ENCODE measurements at regions not wholly inside any gene's neighbourhood (a gene's known extent, or its start where the extent isn't known, plus 50 kb on each side); places are given as distances from the start of the nearest gene placed in this dataset.

GRCh38 chr16:55992551-55992950, 117.4 kb upstream of the CES5A start:
- 0% methylated on average over 1 of the region's 1 CpG for WGBS (ENCODE audit: insufficient coverage, insufficient replicate concordance, low lambda C conversion rate, missing lambda C conversion rate)
- CTCF ChIA-PET = no interaction called here

More at GRCh38 chr16:55992551-55992950, 117.4 kb upstream of the CES5A start:
- Histone ChIP-seq H3K27me3 (replicated peaks in 1 of 2; ENCODE audit: control insufficient read depth in 2 of 2, insufficient read depth in 2 of 2, low read length in 1 of 2) (no peaks in the 10 kb centered on the region), H3K9me3 (replicated peaks; ENCODE audit: control insufficient read depth, insufficient read depth, low read length) (no peaks in the 10 kb centered on the region), H3K36me3 (ENCODE audit: control insufficient read depth in 2 of 2, insufficient read depth in 2 of 2, low read length in 1 of 2) (no peaks in the 10 kb centered on the region), H2AFZ (ENCODE audit: control insufficient read depth, low read depth, low read length) (no peak overlapping the region), H3K4me3 (no peak overlapping the region), H3K4me1 (ENCODE audit: control insufficient read depth, insufficient read depth, low read length) (no peaks in the 10 kb centered on the region), H3K27ac (ENCODE audit: control insufficient read depth, insufficient read depth) (no peak overlapping the region), H3K4me2 (ENCODE audit: control insufficient read depth, insufficient read depth) (no peak overlapping the region), H3K9ac (ENCODE audit: control insufficient read depth, insufficient read depth, low read length) (no peak overlapping the region), H3K79me2 (ENCODE audit: control insufficient read depth, insufficient read depth, low read length) (no peaks in the 10 kb centered on the region), H4K20me1 (ENCODE audit: control insufficient read depth, insufficient read depth) (no peaks in the 10 kb centered on the region)
- ChIA-PET SMC1A (ENCODE audit: uncharacterized antibody, unreplicated experiment) (no interaction called here), RAD21 (ENCODE audit: unreplicated experiment) (no interaction called here), POLR2A (no interaction called here)
- in situ Hi-C loops (cut with MboI) (no loop called here), intact Hi-C loops (cut with micrococcal nuclease; ENCODE audit: unreplicated experiment) (no loop called here)
- FAIRE-seq = no peak
- ATAC-seq = no peak
- DNase-seq (ENCODE audit: low read depth, low spot score) = no peak
- TF ChIP-seq MEF2A (IDR thresholded peaks at IDR 0.05; ENCODE audit: insufficient read depth, low read depth, low read length) = no peak
- TF ChIP-seq USF2 (IDR thresholded peaks at IDR 0.05; ENCODE audit: borderline replicate concordance, low read depth, low read length) = no peak
- no peak for TF ChIP-seq DPF2 (IDR thresholded peaks at IDR 0.05)
- no peak for TF ChIP-seq MAX (IDR thresholded peaks at IDR 0.05; ENCODE audit: low read depth, low read length)
- no peak for TF ChIP-seq ZBTB11 (CRISPR knock-in tag; IDR thresholded peaks at IDR 0.05)
- no peak for TF ChIP-seq GATAD2B (conservative IDR thresholded peaks at IDR 0.05; ENCODE audit: low read depth)
- TF ChIP-seq PAX8 (IDR thresholded peaks at IDR 0.05) = no peak
- TF ChIP-seq MXI1 (IDR thresholded peaks at IDR 0.05; ENCODE audit: low read depth, low read length) = no peak
- TF ChIP-seq RUNX3 (IDR thresholded peaks at IDR 0.05; ENCODE audit: low read length) = no peak
- BruUV-seq (replicated peaks) = no TSS peak

Measured in GM12878 (cell line).